NCI-H2107 treated with DMSO at 0.1 percent for 48 hours (cell line): ENCODE measurements at regions not wholly inside any gene's neighbourhood (a gene's known extent, or its start where the extent isn't known, plus 50 kb on each side); places are given as distances from the start of the nearest gene placed in this dataset.

Source experiments
- DNase-seq: peaks from one replicate; lab custom pipeline; 2025; ENCODE audit not compliant: unreplicated experiment; lab: John Stamatoyannopoulos, UW

DNA sequence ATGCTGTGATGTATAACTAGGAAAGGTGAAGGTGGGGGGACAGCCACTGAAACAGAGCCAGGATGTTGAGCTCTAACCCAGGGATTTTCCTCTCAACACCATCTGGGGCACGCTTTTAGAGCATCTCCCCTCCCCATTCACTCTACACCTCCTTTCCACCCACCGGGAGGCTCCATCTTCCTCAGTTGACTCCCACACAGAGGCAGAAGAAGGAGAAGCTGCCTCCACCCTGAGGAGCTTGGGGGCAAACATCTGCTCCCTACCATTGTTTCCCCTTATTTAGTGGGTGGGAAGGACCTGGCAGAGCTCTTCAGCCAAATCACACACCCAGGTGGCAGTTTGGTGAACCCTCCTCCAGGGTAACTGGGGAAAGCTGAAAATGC lies 50.0 kb upstream of the ADA2 start:
- peak; percentile 25 for DNase-seq
